ENCODE measurements at regions not wholly inside any gene's neighbourhood (a gene's known extent, or its start where the extent isn't known, plus 50 kb on each side); places are given as distances from the start of the nearest gene placed in this dataset.

GRCh38 chrX:106467422-106467821 lies 144.4 kb upstream of the RADX start:
- BruUV-seq (replicated peaks), result no TSS peak
- intact Hi-C loops (cut with micrococcal nuclease), result no loop called here
- ATAC-seq, result no peak
- Histone ChIP-seq H3K27me3 (ENCODE audit: insufficient read depth, low read length) (no peaks in the 10 kb centered on the region), H3K9ac (ENCODE audit: low read length) (no peak overlapping the region), H3K9me3 (ENCODE audit: control insufficient read depth in 1 of 2, insufficient read depth in 1 of 2, low read depth in 1 of 2, low read length in 2 of 2) (no peaks in the 10 kb centered on the region), H3K4me1 (ENCODE audit: control insufficient read depth in 1 of 2, insufficient read depth in 2 of 2, low read length in 2 of 2) (no peaks in the 10 kb centered on the region), H2AFZ (ENCODE audit: low read depth, low read length, poor library complexity, severe bottlenecking) (no peak overlapping the region), H3K4me2 (ENCODE audit: low read length) (no peak overlapping the region), H4K20me1 (ENCODE audit: insufficient read depth) (no peaks in the 10 kb centered on the region), H3K79me2 (ENCODE audit: insufficient read depth, low read length) (no peaks in the 10 kb centered on the region), H3K9me2 (ENCODE audit: insufficient read depth) (no peaks in the 10 kb centered on the region), H3K4me3 (replicated peaks in 1 of 2; ENCODE audit: low read depth in 1 of 2, low read length in 2 of 2) (no peak overlapping the region), H3K36me3 (ENCODE audit: control insufficient read depth in 1 of 2, insufficient read depth in 2 of 2, low read length in 2 of 2) (no peaks in the 10 kb centered on the region), H3K27ac (ENCODE audit: low read depth, low read length) (no peak overlapping the region)
- no peak for DNase-seq (ENCODE audit: low read depth, low spot score)
- ChIA-PET POLR2A (no interaction called here), CTCF (no interaction called here), RAD21 (ENCODE audit: low non-redundant PET in 1 of 2, low total read pairs in 2 of 2, uncharacterized antibody in 2 of 2, unreplicated experiment in 2 of 2) (no interaction called here)
- no peak for TF ChIP-seq CBX3 (IDR thresholded peaks at IDR 0.05; ENCODE audit: low read depth)
- TF ChIP-seq MAX (IDR thresholded peaks at IDR 0.05), result no peak

- ChIA-PET POLR2A (no interaction called here), CTCF (no interaction called here), RAD21 (ENCODE audit: low non-redundant PET in 1 of 2, low total read pairs in 2 of 2, uncharacterized antibody in 2 of 2, unreplicated experiment in 2 of 2) (no interaction called here)
- Histone ChIP-seq H2AFZ (ENCODE audit: low read depth, low read length, poor library complexity, severe bottlenecking) (no peak overlapping the region), H3K27me3 (ENCODE audit: insufficient read depth, low read length) (no peaks in the 10 kb centered on the region), H3K36me3 (ENCODE audit: control insufficient read depth in 1 of 2, insufficient read depth in 2 of 2, low read length in 2 of 2) (no peaks in the 10 kb centered on the region), H4K20me1 (ENCODE audit: insufficient read depth) (no peaks in the 10 kb centered on the region), H3K79me2 (ENCODE audit: insufficient read depth, low read length) (no peaks in the 10 kb centered on the region), H3K4me3 (replicated peaks in 1 of 2; ENCODE audit: low read depth in 1 of 2, low read length in 2 of 2) (no peak overlapping the region), H3K9me3 (ENCODE audit: control insufficient read depth in 1 of 2, insufficient read depth in 1 of 2, low read depth in 1 of 2, low read length in 2 of 2) (no peaks in the 10 kb centered on the region), H3K4me1 (ENCODE audit: control insufficient read depth in 1 of 2, insufficient read depth in 2 of 2, low read length in 2 of 2) (no peaks in the 10 kb centered on the region), H3K9me2 (ENCODE audit: insufficient read depth) (no peaks in the 10 kb centered on the region), H3K4me2 (ENCODE audit: low read length) (no peak overlapping the region), H3K9ac (ENCODE audit: low read length) (no peak overlapping the region), H3K27ac (ENCODE audit: low read depth, low read length) (no peak overlapping the region)
- BruUV-seq (replicated peaks), result no TSS peak
- intact Hi-C loops (cut with micrococcal nuclease), result no loop called here
- TF ChIP-seq POLR2A (IDR thresholded peaks at IDR 0.05; ENCODE audit: borderline replicate concordance, extremely low read depth, insufficient read depth, insufficient read length) (no peak), SP1 (IDR thresholded peaks at IDR 0.05; ENCODE audit: low read depth) (no peak), EGR1 (IDR thresholded peaks at IDR 0.05; ENCODE audit: low read depth) (no peak), SRF (IDR thresholded peaks at IDR 0.05; ENCODE audit: low read depth) (no peak), ELF1 (IDR thresholded peaks at IDR 0.05; ENCODE audit: borderline replicate concordance, low read depth) (no peak), SIN3A (IDR thresholded peaks at IDR 0.05; ENCODE audit: low read depth) (no peak), CTCF (IDR thresholded peaks at IDR 0.05 in 2 of 3, conservative IDR thresholded peaks at IDR 0.05 in 1 of 3; ENCODE audit: borderline replicate concordance in 1 of 3, insufficient read depth in 1 of 3, low read depth in 2 of 3, low read length in 2 of 3) (no peak), ZNF274 (IDR thresholded peaks at IDR 0.05; ENCODE audit: low read depth, low read length) (no peak), ATF3 (IDR thresholded peaks at IDR 0.05) (no peak), JUND (IDR thresholded peaks at IDR 0.05) (no peak), RAD21 (IDR thresholded peaks at IDR 0.05; ENCODE audit: low read depth) (no peak)
- DNase-seq (ENCODE audit: low read depth, low spot score) (no peak), ATAC-seq (no peak)
These were observed 143.8 kb upstream of the RADX start for GRCh38 chrX:106467943-106468342.
